ENCODE measurements at regions not wholly inside any gene's neighbourhood (a gene's known extent, or its start where the extent isn't known, plus 50 kb on each side); places are given as distances from the start of the nearest gene placed in this dataset.

DNA sequence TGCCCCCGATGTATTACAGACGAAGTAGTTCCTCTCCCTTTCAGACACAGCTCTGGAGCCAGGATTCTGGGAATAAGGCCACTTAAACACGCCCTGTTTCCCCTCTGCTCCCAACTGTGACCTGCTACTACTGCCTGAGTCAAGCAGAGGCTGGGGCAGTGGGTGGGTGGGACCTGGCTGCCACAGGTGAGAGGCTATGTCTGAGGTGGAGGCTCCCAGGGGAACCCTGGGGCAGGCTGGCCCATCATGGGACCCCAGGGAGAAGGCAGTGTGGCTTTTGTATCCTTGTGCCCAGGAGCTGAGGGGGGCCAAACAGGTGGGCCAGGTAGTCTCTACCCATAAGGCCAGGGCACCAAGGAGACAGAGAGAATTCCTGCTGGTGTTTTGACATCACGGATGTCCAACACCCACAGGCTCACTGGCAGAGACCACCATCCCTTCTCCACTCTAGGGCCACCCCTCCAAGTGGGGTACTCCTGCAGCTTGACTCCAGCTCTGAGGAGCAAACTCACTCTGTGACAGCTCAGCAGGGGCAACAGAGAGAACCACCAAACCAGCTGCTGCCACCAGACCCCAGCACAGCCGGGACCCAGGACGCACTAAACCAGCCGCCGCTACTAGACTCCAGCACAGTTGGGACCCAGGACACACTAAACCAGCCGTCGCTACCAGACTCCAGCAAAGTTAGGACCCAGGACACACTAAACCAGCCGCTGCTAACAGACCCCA is 105.3 kb upstream of the SMURF2 start:
- Histone ChIP-seq H3K36me3 (ENCODE audit: control insufficient read depth, insufficient read depth, low read length) (peaks cover 4% of the 10 kb centered on the region), H3K4me1 (ENCODE audit: control insufficient read depth, insufficient read depth, low read length) (no peaks in the 10 kb centered on the region), H3K27me3 (ENCODE audit: control insufficient read depth, insufficient read depth, low read length) (no peaks in the 10 kb centered on the region), H3K27ac (ENCODE audit: low read length) (no peak overlapping the region), H3K4me3 (ENCODE audit: low read length) (no peak overlapping the region), H3K9me3 (ENCODE audit: control insufficient read depth, insufficient read depth, low read length) (no peaks in the 10 kb centered on the region)
- H3K27ac Mint-ChIP-seq, result no peak overlapping the region
- no peak overlapping the region for H3K4me3 Mint-ChIP-seq
- intact Hi-C loops (cut with micrococcal nuclease), result no loop called here
- H3K4me1 Mint-ChIP-seq, result peaks cover 0 to 8% of the 10 kb centered on the region in 2 donors
- H3K9me3 Mint-ChIP-seq, result no peaks in the 10 kb centered on the region
- no peaks in the 10 kb centered on the region for H3K36me3 Mint-ChIP-seq
- no peak for DNase-seq
- 89% methylated on average over 11 of the region's 11 CpGs for WGBS (ENCODE audit: insufficient coverage)
- TF ChIP-seq, protein P1, sequence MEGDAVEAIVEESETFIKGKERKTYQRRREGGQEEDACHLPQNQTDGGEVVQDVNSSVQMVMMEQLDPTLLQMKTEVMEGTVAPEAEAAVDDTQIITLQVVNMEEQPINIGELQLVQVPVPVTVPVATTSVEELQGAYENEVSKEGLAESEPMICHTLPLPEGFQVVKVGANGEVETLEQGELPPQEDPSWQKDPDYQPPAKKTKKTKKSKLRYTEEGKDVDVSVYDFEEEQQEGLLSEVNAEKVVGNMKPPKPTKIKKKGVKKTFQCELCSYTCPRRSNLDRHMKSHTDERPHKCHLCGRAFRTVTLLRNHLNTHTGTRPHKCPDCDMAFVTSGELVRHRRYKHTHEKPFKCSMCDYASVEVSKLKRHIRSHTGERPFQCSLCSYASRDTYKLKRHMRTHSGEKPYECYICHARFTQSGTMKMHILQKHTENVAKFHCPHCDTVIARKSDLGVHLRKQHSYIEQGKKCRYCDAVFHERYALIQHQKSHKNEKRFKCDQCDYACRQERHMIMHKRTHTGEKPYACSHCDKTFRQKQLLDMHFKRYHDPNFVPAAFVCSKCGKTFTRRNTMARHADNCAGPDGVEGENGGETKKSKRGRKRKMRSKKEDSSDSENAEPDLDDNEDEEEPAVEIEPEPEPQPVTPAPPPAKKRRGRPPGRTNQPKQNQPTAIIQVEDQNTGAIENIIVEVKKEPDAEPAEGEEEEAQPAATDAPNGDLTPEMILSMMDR (IDR thresholded peaks at IDR 0.05), result no peak
- no peaks in the 10 kb centered on the region for H3K27me3 Mint-ChIP-seq (ENCODE audit: low read depth in 2 of 2)
- ATAC-seq, result no peak

GRCh38 chr17:64765191-64765889 is 103.2 kb upstream of the SMURF2 start:
- DNase-seq, result no peak
- H3K36me3 Mint-ChIP-seq, result no peaks in the 10 kb centered on the region
- peaks cover 0 to 8% of the 10 kb centered on the region in 2 donors for H3K4me1 Mint-ChIP-seq
- intact Hi-C loops (cut with micrococcal nuclease), result no loop called here
- peak overlapping the region in 1 of 2 donors; percentile 39 for H3K27ac Mint-ChIP-seq
- WGBS (ENCODE audit: insufficient coverage), result 95% methylated on average over 7 of the region's 7 CpGs
- H3K4me1 ChIP-seq (ENCODE audit: control insufficient read depth, insufficient read depth, low read length), result no peaks in the 10 kb centered on the region
- TF ChIP-seq, protein P1 (IDR thresholded peaks at IDR 0.05), result no peak
- no peak for ATAC-seq
- no peaks in the 10 kb centered on the region for H3K9me3 ChIP-seq (ENCODE audit: control insufficient read depth, insufficient read depth, low read length)
- no peaks in the 10 kb centered on the region for H3K27me3 Mint-ChIP-seq (ENCODE audit: low read depth in 2 of 2)
- H3K27ac ChIP-seq (ENCODE audit: low read length), result no peak overlapping the region
- H3K36me3 ChIP-seq (ENCODE audit: control insufficient read depth, insufficient read depth, low read length), result peaks cover 16% of the 10 kb centered on the region
- H3K4me3 Mint-ChIP-seq, result no peak overlapping the region
- H3K9me3 Mint-ChIP-seq, result no peaks in the 10 kb centered on the region
- no peak overlapping the region for H3K4me3 ChIP-seq (ENCODE audit: low read length)
- no peaks in the 10 kb centered on the region for H3K27me3 ChIP-seq (ENCODE audit: control insufficient read depth, insufficient read depth, low read length)

- Histone ChIP-seq H3K27me3 (ENCODE audit: control insufficient read depth, insufficient read depth, low read length) (no peaks in the 10 kb centered on the region), H3K36me3 (ENCODE audit: control insufficient read depth, insufficient read depth, low read length) (peaks cover 46% of the 10 kb centered on the region), H3K27ac (ENCODE audit: low read length) (no peak overlapping the region), H3K4me1 (ENCODE audit: control insufficient read depth, insufficient read depth, low read length) (no peaks in the 10 kb centered on the region), H3K9me3 (ENCODE audit: control insufficient read depth, insufficient read depth, low read length) (no peaks in the 10 kb centered on the region), H3K4me3 (ENCODE audit: low read length) (no peak overlapping the region)
- H3K27ac Mint-ChIP-seq, result no peak overlapping the region
- DNase-seq (no peak), ATAC-seq (no peak)
- no peaks in the 10 kb centered on the region for H3K4me1 Mint-ChIP-seq
- TF ChIP-seq, protein P1 (IDR thresholded peaks at IDR 0.05), result no peak
- WGBS (ENCODE audit: insufficient coverage), result over 99% methylated on average over 9 of the region's 14 CpGs
- H3K36me3 Mint-ChIP-seq, result peaks cover 25% of the 10 kb centered on the region
- no peaks in the 10 kb centered on the region for H3K9me3 Mint-ChIP-seq
- intact Hi-C loops (cut with micrococcal nuclease), result no loop called here
- no peak overlapping the region for H3K4me3 Mint-ChIP-seq
- H3K27me3 Mint-ChIP-seq (ENCODE audit: low read depth in 2 of 2), result no peaks in the 10 kb centered on the region
Observed at GRCh38 chr17:64750891-64751677, 89.0 kb upstream of the SMURF2 start.

Measured in natural killer cell (primary cell).